HepG2 (cell line): ENCODE measurements at regions not wholly inside any gene's neighbourhood (a gene's known extent, or its start where the extent isn't known, plus 50 kb on each side); places are given as distances from the start of the nearest gene placed in this dataset.

Experiments used
- CTCF ChIP-seq: sonication (generic); formaldehyde crosslinking; IDR thresholded peaks from 2 replicates; pipeline ENCODE4 v1.5.0; 2020; ENCODE audit warnings: mild to moderate bottlenecking, missing genetic modification reagents, moderate library complexity
- EP300 ChIP-seq, 3 experiments: sonication (generic) in 1 of 3; formaldehyde crosslinking in 1 of 3; IDR thresholded peaks; 2 replicates each; pipeline versions ENCODE4 v1.5.1 to v1.6.1; 2011 to 2020; ENCODE audit warnings: low read depth in 2 of 3, low read length in 2 of 3, borderline replicate concordance in 1 of 3, improper control_type of control experiment in 1 of 3, mild to moderate bottlenecking in 1 of 3, missing genetic modification reagents in 1 of 3, moderate library complexity in 1 of 3
- MEIS2 ChIP-seq: sonication (generic); formaldehyde crosslinking; IDR thresholded peaks from 2 replicates; pipeline ENCODE4 v1.9.0; 2021; ENCODE audit warnings: mild to moderate bottlenecking, missing genetic modification reagents
- NFATC3 ChIP-seq: sonication (generic); formaldehyde crosslinking; IDR thresholded peaks from 2 replicates; pipeline ENCODE4 v1.5.1; 2020; ENCODE audit warnings: mild to moderate bottlenecking, missing genetic modification reagents
- TCF7L2 ChIP-seq: IDR thresholded peaks from 2 replicates; pipeline ENCODE4 v1.6.1; 2011; ENCODE audit warnings: mild to moderate bottlenecking, low read depth, low read length, moderate library complexity
- THAP11 ChIP-seq: IDR thresholded peaks from 2 replicates; pipeline ENCODE4 v1.6.1; 2016; ENCODE audit warnings: missing biosample characterization, missing genetic modification reagents
- ZBTB1 ChIP-seq: sonication (generic); formaldehyde crosslinking; IDR thresholded peaks from 2 replicates; pipeline ENCODE4 v1.4.0; 2020; ENCODE audit warnings: missing genetic modification reagents, borderline replicate concordance
- ZNF24 ChIP-seq: fragments of 450-650 bp; IDR thresholded peaks from 2 replicates; pipeline ENCODE4 v1.6.1; 2017; ENCODE audit warnings: antibody characterized with exemption, mild to moderate bottlenecking
- ZNF652 ChIP-seq: IDR thresholded peaks from 2 replicates; pipeline ENCODE4 v1.6.1; 2016; ENCODE audit warnings: low read depth, borderline replicate concordance

DNA sequence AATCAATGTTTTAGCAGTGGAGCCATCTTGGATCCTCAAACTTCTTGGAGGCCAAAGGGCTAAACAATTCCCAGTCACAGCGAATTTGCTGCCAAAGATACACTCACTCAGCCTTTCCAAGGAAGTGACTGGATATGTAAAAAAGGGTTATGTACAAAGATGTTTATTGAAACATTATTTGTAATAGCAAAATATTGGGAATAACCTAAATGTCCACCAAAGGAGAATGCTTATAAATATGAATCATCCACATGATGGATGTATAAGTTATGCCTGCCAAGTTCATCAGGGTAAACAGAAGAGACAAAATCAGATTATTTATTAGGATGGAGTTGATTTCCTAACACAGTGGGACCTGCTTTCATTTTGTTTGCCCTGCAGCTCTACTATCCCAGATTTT, 145.2 kb upstream of the ABCA1 start:
- TF ChIP-seq THAP11 (CRISPR knock-in tag) (no peak), NFATC3 (no peak), CTCF (CRISPR knock-in tag) (no peak), ZBTB1 (CRISPR knock-in tag) (no peak), TCF7L2 (no peak), EP300 (IDR thresholded peaks at IDR 0.05; ENCODE audit: low read depth in 2 of 2, low read length in 2 of 2) (no peak), EP300 (CRISPR knock-in tag; IDR thresholded peaks at IDR 0.05; ENCODE audit: borderline replicate concordance) (no peak), ZNF24 (no peak), ZNF652 (CRISPR knock-in tag) (no peak), MEIS2 (CRISPR knock-in tag) (no peak)
